HG03432 (cell line): ENCODE measurements at regions not wholly inside any gene's neighbourhood (a gene's known extent, or its start where the extent isn't known, plus 50 kb on each side); places are given as distances from the start of the nearest gene placed in this dataset.

Experiments
- ATAC-seq: cut with Tn5 transposase; IDR thresholded peaks from one replicate; pipeline ENCODE4 v1.9.1; 2021; ENCODE audit warnings: mild to moderate bottlenecking, moderate library complexity; ENCODE audit not compliant: unreplicated experiment

DNA sequence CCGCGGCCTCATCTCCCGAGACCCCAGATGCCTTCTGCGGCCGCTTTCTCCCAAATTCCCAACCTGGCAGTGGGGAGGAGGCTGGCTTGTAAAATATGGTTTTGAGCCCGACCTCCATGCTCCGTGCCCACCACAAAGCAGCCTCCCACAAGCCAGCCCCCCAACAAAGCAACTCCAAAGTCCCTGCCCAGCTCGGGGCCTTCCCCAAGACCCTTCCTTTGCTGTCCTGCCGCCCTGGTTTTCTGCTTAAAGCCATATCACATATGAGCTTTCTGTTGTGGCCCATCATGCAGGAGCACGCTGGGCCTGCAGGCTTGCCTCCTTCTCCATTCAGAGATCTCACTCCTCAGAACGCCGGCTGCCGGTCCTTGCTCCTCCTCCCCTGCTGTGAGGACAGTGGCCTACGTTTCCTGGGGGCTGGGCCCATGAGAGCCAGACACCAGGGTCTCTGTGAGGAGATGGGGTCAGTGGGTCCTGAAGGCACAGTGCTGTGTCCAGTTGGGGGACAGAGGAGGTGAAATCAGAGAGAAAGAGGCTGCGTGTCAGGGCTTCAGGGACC is 680.0 kb downstream of the BRD1 start:
- no peak for ATAC-seq

DNA sequence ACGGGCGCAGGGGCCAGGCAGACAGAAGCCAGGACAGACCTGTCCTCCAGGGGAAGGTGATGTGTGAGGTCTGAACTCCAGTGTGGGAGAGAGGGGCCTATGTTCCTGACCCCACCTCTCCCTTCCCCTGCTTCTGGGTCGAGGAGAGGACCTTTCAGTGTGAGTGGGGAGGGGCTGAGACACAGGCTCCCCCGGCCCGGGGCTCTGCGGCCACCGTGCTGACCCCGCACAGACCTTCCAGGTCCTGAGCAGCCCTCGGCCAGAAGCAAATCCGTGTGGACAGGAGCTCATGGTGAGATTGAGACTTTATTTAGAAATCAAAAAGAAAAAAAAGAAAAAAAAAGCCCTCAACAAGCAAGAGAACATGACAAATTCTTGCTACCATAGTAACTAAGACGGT is 680.5 kb downstream of the BRD1 start:
- no peak for ATAC-seq

DNA sequence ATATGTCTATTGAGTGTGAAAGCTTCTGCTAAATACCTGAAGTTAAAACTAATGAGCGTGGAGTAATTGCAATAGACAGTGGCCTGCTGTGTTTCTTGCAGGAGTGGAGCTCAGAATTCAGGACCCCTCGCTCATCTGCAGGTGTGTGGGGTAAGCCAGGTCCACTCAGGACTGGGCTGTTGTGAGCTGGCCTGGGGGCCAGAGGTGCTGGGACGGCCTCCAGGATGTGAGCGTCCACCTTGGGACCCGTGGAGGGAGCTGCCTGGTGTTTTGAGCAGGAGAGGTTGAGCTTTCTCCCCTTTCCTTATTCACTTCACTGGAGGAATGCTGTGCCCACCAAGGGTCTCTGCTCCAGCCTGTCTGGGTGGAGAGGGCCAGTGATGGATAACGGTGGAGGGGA is 681.2 kb downstream of the BRD1 start:
- no peak for ATAC-seq

DNA sequence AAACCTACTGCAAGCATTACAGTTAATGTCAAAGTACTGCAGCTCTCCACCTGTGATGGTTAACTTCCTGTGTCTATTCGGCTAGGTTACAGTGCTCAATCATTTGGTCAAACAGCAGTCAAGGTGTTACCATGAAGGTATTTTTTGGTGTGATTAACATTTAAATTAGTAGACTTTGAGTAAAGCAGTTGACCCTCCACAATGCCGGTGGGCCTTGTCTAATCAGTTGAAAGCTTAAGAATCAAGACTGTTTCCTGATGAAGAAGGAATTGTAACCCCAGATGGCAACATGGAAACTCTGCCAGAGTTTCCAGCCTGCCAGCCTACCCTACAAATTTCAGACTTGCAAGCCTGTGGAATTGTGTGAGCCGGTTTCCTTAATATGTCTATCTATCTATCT is 683.9 kb downstream of the BRD1 start:
- ATAC-seq = no peak

DNA sequence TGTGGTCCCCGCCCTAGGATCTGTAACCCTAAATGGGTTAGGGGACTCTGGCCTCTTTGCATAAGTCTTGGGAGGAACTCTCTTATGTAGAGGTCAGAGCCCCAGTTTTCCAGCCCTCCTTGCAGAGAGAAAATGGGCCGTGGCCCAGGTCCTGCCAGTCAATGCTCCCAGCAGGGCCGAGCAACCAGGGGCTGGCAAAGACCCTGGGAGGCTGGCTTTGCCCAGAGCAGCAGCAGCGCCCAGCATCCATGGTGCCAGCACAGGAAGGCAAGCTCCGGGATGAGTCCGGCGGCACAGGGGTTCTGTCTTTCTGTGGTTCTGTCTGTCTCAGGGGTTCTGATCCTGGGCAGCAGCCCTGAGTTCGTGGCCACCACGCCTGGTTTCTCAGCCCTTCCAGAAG is 684.8 kb downstream of the BRD1 start:
- ATAC-seq = no peak

DNA sequence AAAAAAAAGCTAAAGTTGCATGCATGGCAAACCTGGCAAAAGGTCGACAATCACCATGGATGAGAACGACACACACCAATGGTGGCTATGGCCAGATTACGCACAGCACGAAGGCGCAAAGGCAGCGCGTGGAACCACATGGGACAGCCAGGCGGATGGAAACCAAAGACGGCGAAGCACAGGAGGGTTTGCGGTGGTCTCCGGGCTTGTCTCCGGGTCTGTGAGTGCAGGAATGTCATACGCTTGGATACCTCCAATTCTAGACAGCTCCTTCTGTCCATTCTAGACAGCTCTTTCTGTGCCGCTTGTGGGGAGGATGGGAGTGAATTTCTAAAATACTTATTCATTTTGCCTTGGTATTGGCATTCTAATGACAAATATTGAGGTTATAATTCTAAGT is 685.4 kb downstream of the BRD1 start:
- no peak for ATAC-seq

DNA sequence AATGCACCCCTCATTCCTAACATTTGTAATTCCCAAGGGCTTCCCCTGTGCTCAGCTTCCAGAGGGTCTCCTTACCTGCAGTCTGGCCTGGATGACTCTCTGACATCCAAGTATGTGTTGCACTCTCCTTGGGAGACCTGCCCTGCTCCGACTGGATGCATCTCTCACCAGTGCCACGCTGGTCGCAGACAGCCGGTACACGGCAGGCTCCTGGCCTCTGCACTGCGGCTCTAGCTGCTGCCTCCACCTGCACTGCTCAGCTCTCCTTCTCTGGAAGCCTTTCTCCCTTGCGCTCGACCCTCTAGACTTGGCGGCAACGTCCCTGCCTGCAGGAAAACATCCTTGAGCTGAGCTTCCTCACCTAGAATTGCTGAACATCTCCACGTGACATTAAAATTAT is 685.9 kb downstream of the BRD1 start:
- no peak for ATAC-seq

DNA sequence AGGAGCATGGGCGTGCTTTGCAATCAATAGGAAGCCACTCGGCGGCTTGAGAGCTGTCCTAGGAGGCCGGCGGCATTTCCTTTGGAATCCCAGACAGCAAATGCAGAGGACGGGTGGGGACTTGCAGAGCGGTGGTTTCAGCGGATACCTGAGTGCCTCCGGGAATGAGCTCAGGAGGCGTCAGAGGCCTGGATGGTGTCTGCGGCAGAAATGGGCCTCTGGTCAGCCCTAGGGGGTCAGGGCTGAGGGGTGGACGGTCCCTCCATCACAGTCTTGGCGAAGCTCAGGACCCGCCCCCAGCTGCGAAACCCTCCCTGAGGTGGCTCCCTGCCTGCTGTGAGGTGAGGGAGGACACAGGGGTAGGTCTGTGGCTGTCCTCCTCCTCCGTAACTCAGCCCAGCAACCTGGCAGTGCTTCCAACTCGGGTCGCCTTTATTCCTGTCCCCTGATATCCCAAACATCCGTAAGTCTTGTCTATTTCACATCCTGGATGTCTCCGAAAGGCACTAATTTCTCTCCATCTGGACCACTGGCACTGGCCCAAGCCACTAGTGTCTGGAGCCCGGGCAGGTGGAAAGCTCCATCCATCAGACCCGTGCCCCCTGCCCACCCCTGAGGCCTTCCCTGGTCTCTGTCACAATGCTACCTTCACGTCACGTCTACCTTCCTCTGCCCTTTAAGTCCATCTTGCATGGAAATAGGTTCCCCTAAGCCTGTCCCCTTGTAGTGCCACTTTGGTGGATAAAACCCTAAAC is 686.6 kb downstream of the BRD1 start:
- ATAC-seq = no peak

DNA sequence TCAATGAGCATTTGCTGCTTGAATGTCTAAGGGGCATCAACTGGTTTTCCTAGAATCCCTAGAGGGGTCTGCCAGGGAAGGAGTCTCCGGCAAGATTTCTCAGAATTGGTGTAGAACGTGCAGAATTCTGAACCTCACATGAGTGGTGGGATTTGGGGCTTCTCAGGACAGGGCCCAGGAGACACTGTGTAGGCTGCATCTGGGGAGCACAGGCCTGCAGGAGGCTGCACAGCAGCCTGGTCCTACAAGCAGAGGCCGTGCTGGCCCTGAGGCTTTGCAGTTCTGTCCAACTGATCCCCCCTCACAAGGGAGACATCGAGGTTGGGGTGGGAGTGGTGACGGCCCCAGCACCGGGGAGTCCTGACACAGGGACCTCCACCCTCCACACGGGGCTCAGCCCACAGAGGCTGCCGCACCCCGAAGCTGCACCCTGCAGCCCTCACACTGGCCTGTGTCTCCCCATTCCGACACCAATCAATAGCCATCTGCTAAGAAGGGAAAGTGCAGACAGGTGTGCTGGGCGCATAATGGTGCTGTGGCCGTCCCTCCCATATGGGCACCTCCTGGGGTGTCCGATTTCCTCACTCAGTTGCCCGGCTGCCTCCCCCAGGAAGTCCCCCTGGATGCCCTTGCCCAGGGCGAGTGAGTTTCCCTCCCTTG is 688.1 kb downstream of the BRD1 start:
- no peak for ATAC-seq

DNA sequence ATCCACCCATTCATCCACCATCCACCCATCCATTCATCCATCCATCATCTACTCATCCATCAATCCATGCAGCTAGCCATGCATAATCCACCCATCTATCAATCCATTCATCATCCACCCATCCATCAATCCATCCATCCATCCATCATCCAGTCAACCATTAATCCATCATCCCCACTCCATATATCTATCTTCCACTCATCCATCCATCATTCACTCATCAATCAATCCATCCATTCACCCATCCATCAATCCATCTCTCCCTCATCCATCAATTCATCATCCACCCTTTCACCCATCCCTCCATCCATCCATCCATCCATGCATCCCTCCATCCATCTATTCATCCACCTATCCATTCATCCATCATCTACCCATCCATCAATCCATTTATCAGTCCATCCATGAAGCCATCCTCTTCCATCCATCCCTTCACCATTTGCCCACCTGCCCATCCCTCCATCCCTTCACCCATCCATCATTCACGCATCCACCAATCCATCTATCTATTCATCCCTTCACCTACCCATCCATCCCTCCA is 689.4 kb downstream of the BRD1 start:
- no peak for ATAC-seq

DNA sequence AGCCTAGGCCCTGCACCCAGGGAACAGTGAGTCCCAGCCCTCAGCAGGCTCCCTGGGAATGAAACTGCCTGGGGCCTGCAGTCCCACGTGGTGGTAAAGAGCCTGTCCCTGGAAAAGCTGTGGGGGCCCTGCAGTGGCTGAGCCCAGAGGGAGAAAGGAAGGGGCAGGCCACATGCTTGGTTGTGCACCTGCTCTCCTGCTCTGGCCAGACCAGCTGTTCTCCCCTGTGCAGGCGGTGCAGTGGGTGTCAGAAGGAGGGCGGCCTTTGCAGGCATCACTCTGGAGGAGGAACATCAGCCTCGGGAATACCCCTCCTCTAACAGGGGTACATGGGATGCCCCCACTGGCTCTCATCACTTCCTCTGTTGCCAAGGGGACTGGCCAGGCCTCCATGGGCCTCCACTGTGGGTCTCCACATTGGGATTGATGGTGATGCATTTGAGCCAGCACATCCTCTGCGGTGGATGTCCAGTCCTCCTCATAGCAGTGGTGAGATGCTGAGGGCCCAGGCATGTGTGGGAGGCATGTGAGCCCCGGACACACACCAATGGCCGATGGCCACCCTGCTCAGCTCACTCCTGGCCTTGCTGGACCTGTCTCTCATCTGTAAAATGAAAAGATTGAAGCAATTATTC is 690.4 kb downstream of the BRD1 start:
- no peak for ATAC-seq

DNA sequence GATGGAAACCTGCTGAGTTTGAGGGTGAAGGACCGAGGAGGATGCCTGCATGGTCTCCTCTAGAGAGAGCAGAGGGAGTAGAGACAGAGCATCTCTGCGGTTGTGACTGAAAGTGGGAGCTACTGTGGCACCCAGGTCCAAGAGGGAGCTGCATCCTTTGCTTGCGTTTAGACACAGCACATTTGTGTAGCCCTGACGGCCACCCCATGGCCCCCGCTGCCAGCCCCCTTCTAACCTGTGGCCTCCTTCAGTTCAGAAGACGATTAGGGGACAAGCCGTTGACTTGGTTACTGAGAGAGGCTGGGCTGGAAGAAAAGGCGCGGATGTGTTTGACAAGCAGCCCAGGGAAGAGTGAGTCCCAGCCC is 690.9 kb downstream of the BRD1 start:
- no peak for ATAC-seq

DNA sequence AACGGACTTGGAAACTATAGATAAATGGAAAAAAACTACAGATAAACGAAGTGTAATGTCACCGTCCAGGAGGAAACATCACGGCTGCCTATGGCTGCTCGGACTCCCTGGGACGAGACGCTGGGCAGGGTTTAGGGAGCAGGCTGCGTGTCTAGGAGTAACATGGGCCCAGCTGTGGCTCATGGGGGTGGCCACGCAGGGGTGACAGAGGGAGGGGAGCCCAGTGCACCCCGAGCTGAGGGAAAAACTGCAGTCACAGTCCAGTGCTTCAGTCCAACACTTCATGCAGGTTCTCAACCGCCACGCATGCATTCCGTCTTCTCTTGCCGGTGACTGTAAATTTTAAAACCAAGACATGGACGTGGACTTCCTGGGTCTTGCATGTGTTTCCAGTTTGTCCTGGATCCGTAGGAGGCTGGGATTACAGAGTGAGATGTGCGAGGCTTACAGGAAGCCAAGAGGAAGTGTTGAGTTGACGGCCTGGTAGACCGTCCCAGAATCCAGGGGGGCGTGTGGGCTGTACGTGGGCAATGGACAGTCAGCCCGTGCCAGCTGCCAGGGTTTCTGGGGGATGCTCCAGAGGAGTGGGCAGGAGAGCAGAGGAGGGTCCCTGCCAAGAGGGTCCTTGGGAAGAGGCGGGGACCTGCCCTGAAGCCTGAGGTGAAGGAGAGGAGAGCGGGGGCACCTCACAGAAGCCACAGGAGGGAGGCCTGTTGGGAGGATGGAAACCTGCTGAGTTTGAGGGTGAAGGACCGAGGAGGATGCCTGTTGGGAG is 691.4 kb downstream of the BRD1 start:
- no peak for ATAC-seq

DNA sequence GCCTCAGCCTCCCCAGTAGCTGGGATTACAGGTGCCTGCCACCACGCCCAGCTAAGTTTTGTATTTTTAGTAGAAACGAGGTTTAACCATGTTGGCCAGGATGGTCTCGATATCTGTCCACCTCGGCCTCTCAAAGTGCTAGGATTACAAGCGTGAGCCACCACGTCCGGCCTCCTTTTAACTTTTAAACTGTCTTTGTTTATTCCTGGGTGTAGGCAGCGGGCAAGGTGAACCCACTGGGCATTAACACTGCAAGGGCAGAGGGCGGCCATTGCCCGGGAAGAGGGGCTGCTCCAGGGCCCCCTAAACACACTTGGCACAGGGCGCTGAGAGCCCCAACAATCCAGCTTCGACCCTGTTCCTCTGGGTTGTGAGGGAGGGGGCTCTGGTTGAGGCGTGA is 693.6 kb downstream of the BRD1 start:
- ATAC-seq = no peak

DNA sequence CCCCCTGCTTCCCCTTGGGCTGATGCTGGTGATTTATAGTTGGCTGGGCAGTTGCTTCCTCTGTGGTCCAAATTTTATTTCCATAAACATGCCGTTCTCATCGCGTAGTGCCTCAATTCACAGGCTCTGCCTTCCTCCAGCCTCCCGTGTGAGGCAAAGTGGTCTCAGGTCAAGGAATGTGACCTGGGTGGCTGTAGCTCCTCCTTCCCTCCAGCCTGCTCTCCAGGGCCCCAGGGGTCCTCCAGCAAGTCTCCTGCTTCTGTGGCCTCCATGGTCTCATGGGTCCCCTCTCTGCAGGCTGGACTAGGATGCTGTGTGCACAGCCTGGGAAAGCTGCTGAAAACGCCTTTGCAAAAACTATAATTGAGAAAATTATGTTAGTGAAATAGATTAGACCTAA is 694.1 kb downstream of the BRD1 start:
- ATAC-seq = no peak

DNA sequence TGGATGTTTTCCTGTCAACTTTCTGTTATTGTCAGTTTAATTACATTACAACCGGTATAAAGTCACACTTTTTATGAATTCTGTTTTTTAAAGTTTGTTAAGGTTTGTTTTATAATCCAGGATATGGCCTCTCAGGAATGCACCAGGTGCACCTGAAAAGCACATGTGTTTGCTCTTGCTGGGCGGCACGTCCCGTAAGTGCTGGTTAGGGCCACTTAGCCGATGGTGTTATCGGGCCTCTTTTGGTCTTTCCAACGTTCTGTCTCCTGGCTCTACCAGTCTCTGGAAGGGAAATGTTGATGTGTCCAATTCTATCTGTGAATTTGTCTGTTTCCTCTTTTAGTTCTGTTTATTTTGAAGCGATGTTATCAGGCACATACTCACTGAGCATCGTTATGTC is 695.7 kb downstream of the BRD1 start:
- ATAC-seq = no peak

DNA sequence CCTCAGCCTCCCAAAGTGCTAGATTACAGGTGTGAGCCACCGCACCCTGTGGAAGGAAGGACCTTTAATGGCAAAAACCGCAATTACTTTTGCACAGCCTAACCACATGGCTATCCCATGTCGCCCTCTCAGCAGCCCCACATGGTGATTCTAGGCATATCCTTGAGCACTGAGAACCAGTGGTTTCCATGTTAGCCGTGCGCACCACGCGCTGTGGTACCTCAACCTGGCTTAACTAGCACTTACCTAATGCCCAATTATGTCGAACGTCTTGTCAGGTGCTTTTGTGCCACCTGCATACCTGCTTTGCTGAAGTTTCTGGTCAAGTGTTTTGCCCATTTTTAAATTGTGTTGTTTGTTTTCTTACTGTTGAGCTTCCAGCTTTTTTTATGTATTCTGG is 697.9 kb downstream of the BRD1 start:
- no peak for ATAC-seq

DNA sequence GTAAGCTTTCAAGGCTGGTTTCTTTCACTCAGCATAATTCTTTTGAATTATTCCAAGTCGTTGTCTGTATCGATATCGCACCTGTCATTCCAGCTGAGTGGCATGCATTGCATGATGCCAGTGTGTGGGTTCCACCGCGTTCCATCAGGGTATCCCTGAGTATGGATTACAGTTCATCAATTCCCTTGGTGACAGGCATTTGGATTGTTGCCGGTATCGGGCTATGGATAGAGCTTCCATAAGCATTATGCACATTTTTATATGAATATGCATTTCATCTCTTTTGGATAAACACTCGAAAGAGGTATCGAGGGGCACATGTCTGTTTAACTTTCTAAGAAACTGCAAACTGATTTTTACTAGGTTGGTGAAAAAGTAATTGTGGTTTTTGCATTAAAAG is 698.8 kb downstream of the BRD1 start:
- ATAC-seq = no peak

DNA sequence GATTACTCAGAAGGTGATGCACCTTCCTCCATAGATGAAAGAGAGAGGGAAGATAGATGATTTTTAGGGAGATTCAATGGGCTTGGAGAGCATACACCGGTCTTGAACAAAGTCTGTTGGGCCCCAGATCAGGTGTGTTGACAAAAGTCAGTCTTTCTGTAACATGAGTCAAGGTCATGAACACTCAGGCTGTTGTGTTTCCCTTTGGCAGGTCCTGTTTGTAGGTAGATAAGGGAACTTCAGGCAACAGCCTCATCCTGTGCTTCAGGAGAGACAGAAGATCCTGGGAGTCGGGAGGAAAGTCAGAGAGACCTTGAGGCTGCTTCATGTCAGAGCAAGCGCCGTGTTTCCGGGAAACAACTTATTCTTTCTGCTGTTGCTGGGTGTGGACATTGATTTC is 703.1 kb downstream of the BRD1 start:
- ATAC-seq = no peak

DNA sequence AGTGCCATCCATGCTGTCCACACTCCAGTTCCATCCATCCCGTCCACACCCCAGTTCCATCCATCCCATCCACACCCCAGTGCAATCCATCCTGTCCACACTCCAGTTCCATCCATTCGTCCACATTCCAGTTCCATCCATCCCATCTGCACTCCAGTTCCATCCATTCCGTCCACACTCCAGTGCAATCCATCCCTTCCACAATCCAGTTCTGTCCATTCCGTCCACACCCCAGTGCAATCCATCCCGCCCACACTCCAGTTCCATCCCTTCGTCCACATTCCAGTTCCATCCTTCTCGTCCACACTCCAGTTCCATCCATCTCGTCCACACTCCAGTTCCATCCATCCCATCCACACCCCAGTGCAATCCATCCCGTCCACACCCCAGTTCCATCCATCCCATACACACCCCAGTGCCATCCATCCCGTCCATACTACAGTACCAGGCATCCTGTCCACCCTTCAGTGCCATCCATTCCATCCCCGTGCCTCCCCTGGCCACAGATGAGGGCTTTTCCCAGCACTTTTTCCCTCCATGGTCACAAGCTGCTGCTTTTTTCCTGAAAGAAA is 704.0 kb downstream of the BRD1 start:
- ATAC-seq = no peak

DNA sequence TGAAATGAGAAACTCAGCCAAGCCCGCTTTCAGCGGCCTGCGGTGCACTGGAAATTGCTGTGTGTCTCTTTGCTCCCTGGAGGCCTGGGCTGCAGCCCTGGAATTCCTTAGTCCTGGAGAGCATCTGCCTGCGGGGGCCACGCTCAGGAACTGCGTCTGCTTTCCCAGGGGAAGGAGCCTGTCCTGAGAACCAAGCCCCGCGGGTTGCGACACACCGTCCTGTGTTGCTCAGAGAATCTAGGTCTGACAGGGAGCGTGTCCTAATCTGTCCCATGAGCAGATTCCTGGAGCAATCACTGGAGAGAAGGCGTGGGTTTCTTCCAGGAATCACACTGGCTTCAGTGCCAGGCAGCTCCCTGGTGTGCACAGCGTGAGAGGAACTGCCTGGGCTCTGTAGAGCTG is 708.1 kb downstream of the BRD1 start:
- ATAC-seq = no peak
